Right ventricle myocardium superior (tissue), 1 donor: ENCODE measurements at regions not wholly inside any gene's neighbourhood (a gene's known extent, or its start where the extent isn't known, plus 50 kb on each side); places are given as distances from the start of the nearest gene placed in this dataset.
"Not testable (repeated sequence)": the region's sequence is repeated elsewhere in the genome, so short reads cannot be mapped to it uniquely, and the experiment has no call there.

Experiments
- ATAC-seq: fragments of 200-7000 bp; cut with Tn5 transposase; one replicate; pipeline ENCODE4 v1.9.1; 2020; ENCODE audit warnings: mild to moderate bottlenecking; ENCODE audit not compliant: poor library complexity
- DNase-seq: peaks from one replicate; pipeline ENCODE4 v3.0.0-alpha.2; 2020
- intact Hi-C: fragments of 100-400 bp; cut with DNase I; formaldehyde crosslinking; loops from one replicate; pipeline ENCODE4 v1.11.2; 2022
- donor health status: DM: no; HTN: yes; CAD: no; lungs with severe emphysema.

GRCh38 chr5:13640270-13640669, 304.2 kb downstream of the DNAH5 start:
- intact Hi-C loops = no loop called here
- DNase-seq (no peak), ATAC-seq (no peak)

GRCh38 chr5:13632676-13633075, 311.8 kb downstream of the DNAH5 start:
- intact Hi-C loops = no loop called here
- DNase-seq (no peak), ATAC-seq (no peak)

GRCh38 chr5:13629218-13629617, 315.3 kb downstream of the DNAH5 start:
- ATAC-seq = no peak
- intact Hi-C loops = no loop called here
- no peak for DNase-seq

- intact Hi-C loops = no loop called here
- no peak for ATAC-seq
These were observed 316.6 kb downstream of the DNAH5 start for GRCh38 chr5:13627673-13628454.

GRCh38 chr5:13625616-13626198, 318.8 kb downstream of the DNAH5 start:
- ATAC-seq (no peak), DNase-seq (no peak)
- intact Hi-C loops = no loop called here

More at GRCh38 chr5:13627673-13628454, 316.6 kb downstream of the DNAH5 start:
- no peak for DNase-seq

GRCh38 chr5:13624283-13625074, 320.0 kb downstream of the DNAH5 start:
- no peak for ATAC-seq
- intact Hi-C loops = no loop called here
- no peak for DNase-seq

GRCh38 chr5:13613621-13614020, 330.9 kb downstream of the DNAH5 start:
- intact Hi-C loops = no loop called here
- ATAC-seq = no peak
- DNase-seq = no peak

- ATAC-seq (no peak), DNase-seq (no peak)
- intact Hi-C loops = no loop called here
These were observed 332.9 kb downstream of the DNAH5 start for GRCh38 chr5:13611604-13612003.

GRCh38 chr5:13609504-13609903, 335.0 kb downstream of the DNAH5 start:
- intact Hi-C loops = no loop called here
- no peak for DNase-seq
- no peak for ATAC-seq

- no peak for DNase-seq
- ATAC-seq = no peak
- intact Hi-C loops = no loop called here
These were observed 338.4 kb downstream of the DNAH5 start for GRCh38 chr5:13606051-13606450.

- intact Hi-C loops = no loop called here
- no peak for DNase-seq
- no peak for ATAC-seq
These were observed 343.4 kb downstream of the DNAH5 start for GRCh38 chr5:13601112-13601511.

- intact Hi-C loops = no loop called here
- no peak for DNase-seq
- no peak for ATAC-seq
These were observed 348.5 kb downstream of the DNAH5 start for GRCh38 chr5:13595978-13596377.

GRCh38 chr5:13591621-13592020, 352.9 kb downstream of the DNAH5 start:
- ATAC-seq = no peak
- DNase-seq = no peak
- intact Hi-C loops = no loop called here

- ATAC-seq (no peak), DNase-seq (no peak)
- intact Hi-C loops = no loop called here
These were observed 359.2 kb downstream of the DNAH5 start for GRCh38 chr5:13585324-13585723.

GRCh38 chr5:13581914-13582313, 362.6 kb downstream of the DNAH5 start:
- intact Hi-C loops = no loop called here
- ATAC-seq = no peak
- no peak for DNase-seq

- DNase-seq = no peak
- ATAC-seq = no peak
- intact Hi-C loops = no loop called here
These were observed 363.4 kb downstream of the DNAH5 start for GRCh38 chr5:13581132-13581531.

GRCh38 chr5:13580058-13580457, 364.4 kb downstream of the DNAH5 start:
- no peak for DNase-seq
- no peak for ATAC-seq
- intact Hi-C loops = no loop called here

GRCh38 chr5:13579091-13579490, 365.4 kb downstream of the DNAH5 start:
- DNase-seq, intact Hi-C loops, ATAC-seq: not testable (repeated sequence)

- intact Hi-C loops, ATAC-seq, DNase-seq: not testable (repeated sequence)
These were observed 366.0 kb downstream of the DNAH5 start for GRCh38 chr5:13578311-13579039.
